Non-pigmented ciliary epithelial cell (primary cell): ENCODE measurements at regions not wholly inside any gene's neighbourhood (a gene's known extent, or its start where the extent isn't known, plus 50 kb on each side); places are given as distances from the start of the nearest gene placed in this dataset.
"Not testable (repeated sequence)": the region's sequence is repeated elsewhere in the genome, so short reads cannot be mapped to it uniquely, and the experiment has no call there.

Experiments used
- DNase-seq: peaks from one replicate; pipeline ENCODE4 v3.0.0-alpha.2; 2010; ENCODE audit warnings: low read depth

- DNase-seq, result no peak
Observed at GRCh38 chr12:47373554-47374150, 293.9 kb upstream of the AMIGO2 start.

GRCh38 chr12:47370421-47370820, 290.7 kb upstream of the AMIGO2 start:
- no peak for DNase-seq

GRCh38 chr12:47369085-47369484, 289.3 kb upstream of the AMIGO2 start:
- no peak for DNase-seq

GRCh38 chr12:47367912-47368537, 288.3 kb upstream of the AMIGO2 start:
- no peak for DNase-seq

GRCh38 chr12:47366579-47366978, 286.8 kb upstream of the AMIGO2 start:
- no peak for DNase-seq

- no peak for DNase-seq
Observed at GRCh38 chr12:47366157-47366556, 286.4 kb upstream of the AMIGO2 start.

GRCh38 chr12:47365443-47366076, 285.8 kb upstream of the AMIGO2 start:
- DNase-seq, result not testable (repeated sequence)

- no peak for DNase-seq
Observed at GRCh38 chr12:47364261-47364660, 284.5 kb upstream of the AMIGO2 start.

- DNase-seq, result no peak
Observed at GRCh38 chr12:47362126-47362705, 282.5 kb upstream of the AMIGO2 start.

GRCh38 chr12:47361389-47362021, 281.7 kb upstream of the AMIGO2 start:
- no peak for DNase-seq

- no peak for DNase-seq
Observed at GRCh38 chr12:47360771-47361388, 281.1 kb upstream of the AMIGO2 start.

- no peak for DNase-seq
Observed at GRCh38 chr12:47360093-47360480, 280.3 kb upstream of the AMIGO2 start.

- no peak for DNase-seq
Observed at GRCh38 chr12:47359310-47360092, 279.7 kb upstream of the AMIGO2 start.

- DNase-seq, result not testable (repeated sequence)
Observed at GRCh38 chr12:47357006-47357405, 277.2 kb upstream of the AMIGO2 start.

- no peak for DNase-seq
Observed at GRCh38 chr12:47356129-47356700, 276.5 kb upstream of the AMIGO2 start.

- no peak for DNase-seq
Observed at GRCh38 chr12:47353508-47353907, 273.7 kb upstream of the AMIGO2 start.

GRCh38 chr12:47352067-47352466, 272.3 kb upstream of the AMIGO2 start:
- no peak for DNase-seq

- DNase-seq, result no peak
Observed at GRCh38 chr12:47351526-47351925, 271.8 kb upstream of the AMIGO2 start.

- DNase-seq, result peak; percentile 13
Observed at GRCh38 chr12:47350062-47350408, 270.3 kb upstream of the AMIGO2 start.

GRCh38 chr12:47349137-47350061, 269.6 kb upstream of the AMIGO2 start:
- no peak for DNase-seq
